ENCODE measurements at regions not wholly inside any gene's neighbourhood (a gene's known extent, or its start where the extent isn't known, plus 50 kb on each side); places are given as distances from the start of the nearest gene placed in this dataset.

DNA sequence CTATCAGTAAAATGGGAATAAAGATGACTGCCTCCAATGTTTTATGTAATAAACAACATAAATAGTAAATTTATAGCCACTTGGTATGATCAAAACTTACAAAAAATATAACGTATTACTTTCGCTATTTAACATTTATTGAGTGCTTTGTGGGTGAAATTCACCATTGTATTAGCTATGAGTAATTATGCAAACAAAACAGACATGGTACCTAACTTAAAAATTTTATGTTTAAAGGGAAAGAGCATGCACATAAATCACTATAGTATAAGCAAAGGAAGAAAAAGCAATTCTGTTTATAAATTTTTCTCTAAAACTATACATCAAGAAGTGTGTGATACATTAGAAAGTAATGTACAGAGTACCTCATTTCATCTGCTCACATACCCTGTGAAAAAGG lies 1046.2 kb downstream of the NCAM2 start:
- TF ChIP-seq POLR2AphosphoS5 (IDR thresholded peaks at IDR 0.05; ENCODE audit: low read depth, low read length) (no peak), TAF1 (IDR thresholded peaks at IDR 0.05; ENCODE audit: borderline replicate concordance, insufficient read depth, low read length) (no peak), SIN3A (IDR thresholded peaks at IDR 0.05; ENCODE audit: borderline replicate concordance, insufficient read depth, low read length) (no peak)
- TF ChIP-seq, protein P1, sequence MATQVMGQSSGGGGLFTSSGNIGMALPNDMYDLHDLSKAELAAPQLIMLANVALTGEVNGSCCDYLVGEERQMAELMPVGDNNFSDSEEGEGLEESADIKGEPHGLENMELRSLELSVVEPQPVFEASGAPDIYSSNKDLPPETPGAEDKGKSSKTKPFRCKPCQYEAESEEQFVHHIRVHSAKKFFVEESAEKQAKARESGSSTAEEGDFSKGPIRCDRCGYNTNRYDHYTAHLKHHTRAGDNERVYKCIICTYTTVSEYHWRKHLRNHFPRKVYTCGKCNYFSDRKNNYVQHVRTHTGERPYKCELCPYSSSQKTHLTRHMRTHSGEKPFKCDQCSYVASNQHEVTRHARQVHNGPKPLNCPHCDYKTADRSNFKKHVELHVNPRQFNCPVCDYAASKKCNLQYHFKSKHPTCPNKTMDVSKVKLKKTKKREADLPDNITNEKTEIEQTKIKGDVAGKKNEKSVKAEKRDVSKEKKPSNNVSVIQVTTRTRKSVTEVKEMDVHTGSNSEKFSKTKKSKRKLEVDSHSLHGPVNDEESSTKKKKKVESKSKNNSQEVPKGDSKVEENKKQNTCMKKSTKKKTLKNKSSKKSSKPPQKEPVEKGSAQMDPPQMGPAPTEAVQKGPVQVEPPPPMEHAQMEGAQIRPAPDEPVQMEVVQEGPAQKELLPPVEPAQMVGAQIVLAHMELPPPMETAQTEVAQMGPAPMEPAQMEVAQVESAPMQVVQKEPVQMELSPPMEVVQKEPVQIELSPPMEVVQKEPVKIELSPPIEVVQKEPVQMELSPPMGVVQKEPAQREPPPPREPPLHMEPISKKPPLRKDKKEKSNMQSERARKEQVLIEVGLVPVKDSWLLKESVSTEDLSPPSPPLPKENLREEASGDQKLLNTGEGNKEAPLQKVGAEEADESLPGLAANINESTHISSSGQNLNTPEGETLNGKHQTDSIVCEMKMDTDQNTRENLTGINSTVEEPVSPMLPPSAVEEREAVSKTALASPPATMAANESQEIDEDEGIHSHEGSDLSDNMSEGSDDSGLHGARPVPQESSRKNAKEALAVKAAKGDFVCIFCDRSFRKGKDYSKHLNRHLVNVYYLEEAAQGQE (IDR thresholded peaks at IDR 0.05; ENCODE audit: insufficient read depth in 1 of 2, low read depth in 2 of 2, low read length in 2 of 2): no peak
